ENCODE measurements at regions not wholly inside any gene's neighbourhood (a gene's known extent, or its start where the extent isn't known, plus 50 kb on each side); places are given as distances from the start of the nearest gene placed in this dataset.
A peak's percentile ranks its signal among the peaks of the same experiment; 100 is the strongest.

- peaks cover 0 to 3% of the 10 kb centered on the region in 2 donors for H3K9me3 Mint-ChIP-seq
- no peaks in the 10 kb centered on the region for H3K4me1 Mint-ChIP-seq
- H3K27me3 Mint-ChIP-seq = no peaks in the 10 kb centered on the region
- ATAC-seq (replicated peaks) (no peak), DNase-seq (no peak)
- no peak overlapping the region for H3K27ac Mint-ChIP-seq
- no peaks in the 10 kb centered on the region for H3K36me3 Mint-ChIP-seq
- H3K4me3 Mint-ChIP-seq = no peak overlapping the region
These were observed 956.5 kb downstream of the TFAP2A start for GRCh38 chr6:9458424-9458823.

GRCh38 chr6:9455864-9456658 is 958.8 kb downstream of the TFAP2A start:
- H3K36me3 Mint-ChIP-seq = no peaks in the 10 kb centered on the region

GRCh38 chr6:9439621-9440330 is 975.1 kb downstream of the TFAP2A start:
- H3K36me3 Mint-ChIP-seq = no peaks in the 10 kb centered on the region
- ATAC-seq (replicated peaks) (no peak), DNase-seq (no peak)
- no peaks in the 10 kb centered on the region for H3K27me3 Mint-ChIP-seq
- H3K4me1 Mint-ChIP-seq = no peaks in the 10 kb centered on the region
- H3K27ac Mint-ChIP-seq = no peak overlapping the region
- no peak overlapping the region for H3K4me3 Mint-ChIP-seq
- H3K9me3 Mint-ChIP-seq = peaks cover 6% of the 10 kb centered on the region in 2 donors

More at GRCh38 chr6:9455864-9456658, 958.8 kb downstream of the TFAP2A start:
- no peaks in the 10 kb centered on the region for H3K4me1 Mint-ChIP-seq
- H3K27ac Mint-ChIP-seq = no peak overlapping the region
- no peaks in the 10 kb centered on the region for H3K27me3 Mint-ChIP-seq
- H3K4me3 Mint-ChIP-seq = no peak overlapping the region
- ATAC-seq (replicated peaks) (no peak), DNase-seq (no peak)
- H3K9me3 Mint-ChIP-seq = peaks cover 0 to 1% of the 10 kb centered on the region in 2 donors

- Mint-ChIP-seq H3K27me3 (no peaks in the 10 kb centered on the region), H3K9me3 (peaks cover 3 to 5% of the 10 kb centered on the region in 2 donors), H3K27ac (no peak overlapping the region), H3K36me3 (no peaks in the 10 kb centered on the region), H3K4me1 (no peaks in the 10 kb centered on the region), H3K4me3 (no peak overlapping the region)
- ATAC-seq (replicated peaks) = no peak
- no peak for DNase-seq
These were observed 977.0 kb downstream of the TFAP2A start for GRCh38 chr6:9437836-9438235.

- H3K36me3 Mint-ChIP-seq = no peaks in the 10 kb centered on the region
- ATAC-seq (replicated peaks) (no peak), DNase-seq (no peak)
- H3K9me3 Mint-ChIP-seq = peaks cover 1 to 6% of the 10 kb centered on the region in 2 donors
- H3K27ac Mint-ChIP-seq = no peak overlapping the region
- no peak overlapping the region for H3K4me3 Mint-ChIP-seq
- no peaks in the 10 kb centered on the region for H3K4me1 Mint-ChIP-seq
- no peaks in the 10 kb centered on the region for H3K27me3 Mint-ChIP-seq
These were observed 979.6 kb downstream of the TFAP2A start for GRCh38 chr6:9435281-9435680.

- ATAC-seq (replicated peaks) = no peak
- H3K27ac Mint-ChIP-seq = no peak overlapping the region
These were observed 982.9 kb downstream of the TFAP2A start for GRCh38 chr6:9431945-9432344.

GRCh38 chr6:9428421-9429172 is 986.3 kb downstream of the TFAP2A start:
- Mint-ChIP-seq H3K27ac (no peak overlapping the region), H3K36me3 (no peaks in the 10 kb centered on the region)

More at GRCh38 chr6:9431945-9432344, 982.9 kb downstream of the TFAP2A start:
- DNase-seq = no peak
- H3K27me3 Mint-ChIP-seq = no peaks in the 10 kb centered on the region
- no peak overlapping the region for H3K4me3 Mint-ChIP-seq
- H3K36me3 Mint-ChIP-seq = no peaks in the 10 kb centered on the region
- H3K4me1 Mint-ChIP-seq = no peaks in the 10 kb centered on the region
- peaks cover 3 to 10% of the 10 kb centered on the region in 2 donors for H3K9me3 Mint-ChIP-seq

GRCh38 chr6:9422138-9422537 is 986.8 kb upstream of the SLC35B3 start:
- Mint-ChIP-seq H3K4me1 (no peaks in the 10 kb centered on the region), H3K4me3 (no peak overlapping the region), H3K27me3 (no peaks in the 10 kb centered on the region), H3K36me3 (no peaks in the 10 kb centered on the region), H3K27ac (no peak overlapping the region), H3K9me3 (peaks cover 0 to 2% of the 10 kb centered on the region in 2 donors)
- ATAC-seq (replicated peaks) (no peak), DNase-seq (no peak)

More at GRCh38 chr6:9428421-9429172, 986.3 kb downstream of the TFAP2A start:
- H3K9me3 Mint-ChIP-seq = peaks cover 3 to 10% of the 10 kb centered on the region in 2 donors
- no peak for ATAC-seq (replicated peaks)
- no peaks in the 10 kb centered on the region for H3K4me1 Mint-ChIP-seq
- H3K27me3 Mint-ChIP-seq = no peaks in the 10 kb centered on the region
- H3K4me3 Mint-ChIP-seq = no peak overlapping the region
- no peak for DNase-seq

GRCh38 chr6:9420316-9421015 is 985.1 kb upstream of the SLC35B3 start:
- no peak for ATAC-seq (replicated peaks)
- Mint-ChIP-seq H3K4me3 (no peak overlapping the region), H3K27ac (no peak overlapping the region), H3K36me3 (no peaks in the 10 kb centered on the region), H3K9me3 (peaks cover 0 to 2% of the 10 kb centered on the region in 2 donors), H3K4me1 (no peaks in the 10 kb centered on the region), H3K27me3 (no peaks in the 10 kb centered on the region)
- DNase-seq = no peak

- Mint-ChIP-seq H3K27me3 (no peaks in the 10 kb centered on the region), H3K36me3 (no peaks in the 10 kb centered on the region), H3K4me3 (no peak overlapping the region), H3K27ac (no peak overlapping the region), H3K4me1 (no peaks in the 10 kb centered on the region), H3K9me3 (peaks cover 0 to 2% of the 10 kb centered on the region in 2 donors)
- no peak for ATAC-seq (replicated peaks)
- no peak for DNase-seq
These were observed 982.1 kb upstream of the SLC35B3 start for GRCh38 chr6:9417400-9417799.

- H3K4me1 Mint-ChIP-seq = no peaks in the 10 kb centered on the region
- no peak for DNase-seq
- no peaks in the 10 kb centered on the region for H3K27me3 Mint-ChIP-seq
- H3K27ac Mint-ChIP-seq = no peak overlapping the region
- ATAC-seq (replicated peaks) = peak; percentile 50 to 59
- H3K9me3 Mint-ChIP-seq = no peaks in the 10 kb centered on the region
- no peak overlapping the region for H3K4me3 Mint-ChIP-seq
- no peaks in the 10 kb centered on the region for H3K36me3 Mint-ChIP-seq
These were observed 977.7 kb upstream of the SLC35B3 start for GRCh38 chr6:9412951-9413559.

GRCh38 chr6:9409126-9409525 is 973.8 kb upstream of the SLC35B3 start:
- no peak overlapping the region for H3K27ac Mint-ChIP-seq

GRCh38 chr6:9408402-9409117 is 973.2 kb upstream of the SLC35B3 start:
- no peaks in the 10 kb centered on the region for H3K4me1 Mint-ChIP-seq
- H3K27ac Mint-ChIP-seq = no peak overlapping the region
- no peaks in the 10 kb centered on the region for H3K36me3 Mint-ChIP-seq

More at GRCh38 chr6:9409126-9409525, 973.8 kb upstream of the SLC35B3 start:
- DNase-seq (no peak), ATAC-seq (replicated peaks) (no peak)
- Mint-ChIP-seq H3K4me3 (no peak overlapping the region), H3K4me1 (no peaks in the 10 kb centered on the region), H3K36me3 (no peaks in the 10 kb centered on the region), H3K27me3 (no peaks in the 10 kb centered on the region), H3K9me3 (no peaks in the 10 kb centered on the region)

More at GRCh38 chr6:9408402-9409117, 973.2 kb upstream of the SLC35B3 start:
- H3K27me3 Mint-ChIP-seq = no peaks in the 10 kb centered on the region
- H3K9me3 Mint-ChIP-seq = no peaks in the 10 kb centered on the region
- no peak overlapping the region for H3K4me3 Mint-ChIP-seq
- ATAC-seq (replicated peaks) (no peak), DNase-seq (no peak)

Measured in stimulated activated naive B cell treated with anti-CD40 and anti-IgM and Interleukin-4, amounts not matched to agents 10 μg/mL and 1 μg/mL and 100 μg/mL, for 72 hours (primary cell).